HG02852 (cell line): ENCODE measurements at regions not wholly inside any gene's neighbourhood (a gene's known extent, or its start where the extent isn't known, plus 50 kb on each side); places are given as distances from the start of the nearest gene placed in this dataset.
"Not testable (repeated sequence)": the region's sequence is repeated elsewhere in the genome, so short reads cannot be mapped to it uniquely, and the experiment has no call there.

ENCODE experiments used
- ATAC-seq: cut with Tn5 transposase; IDR thresholded peaks from one replicate; pipeline ENCODE4 v1.9.1; 2021; ENCODE audit warnings: mild to moderate bottlenecking, moderate library complexity; ENCODE audit not compliant: unreplicated experiment

DNA sequence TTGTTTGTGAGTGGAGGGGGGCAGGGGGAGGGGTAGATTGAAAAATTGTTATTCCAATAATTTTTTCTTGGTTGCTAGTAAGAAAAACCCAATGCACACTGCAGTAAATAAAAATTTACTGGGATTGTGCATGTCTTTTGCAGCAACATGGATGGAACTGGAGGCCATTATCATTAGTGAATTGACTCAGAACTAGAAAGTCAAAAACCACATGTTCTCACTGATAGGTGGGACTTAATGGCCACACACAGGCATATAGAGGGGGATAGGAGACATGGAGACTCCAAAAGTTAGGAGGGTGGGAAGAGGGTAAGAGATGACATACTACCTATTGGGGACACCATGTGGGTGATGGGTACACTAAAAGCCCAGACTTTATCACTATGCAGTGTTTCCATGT is 67.2 kb downstream of the BUB3 start:
- no peak for ATAC-seq

GRCh38 chr10:123222832-123223231 is 68.6 kb downstream of the BUB3 start:
- no peak for ATAC-seq

GRCh38 chr10:123227706-123228105 is 73.5 kb downstream of the BUB3 start:
- ATAC-seq = no peak

- ATAC-seq = no peak
Observed at GRCh38 chr10:123229927-123230630, 75.9 kb downstream of the BUB3 start.

- ATAC-seq = not testable (repeated sequence)
Observed at GRCh38 chr10:123232879-123233278, 78.7 kb downstream of the BUB3 start.

- ATAC-seq = not testable (repeated sequence)
Observed at GRCh38 chr10:123235014-123235413, 80.8 kb downstream of the BUB3 start.

DNA sequence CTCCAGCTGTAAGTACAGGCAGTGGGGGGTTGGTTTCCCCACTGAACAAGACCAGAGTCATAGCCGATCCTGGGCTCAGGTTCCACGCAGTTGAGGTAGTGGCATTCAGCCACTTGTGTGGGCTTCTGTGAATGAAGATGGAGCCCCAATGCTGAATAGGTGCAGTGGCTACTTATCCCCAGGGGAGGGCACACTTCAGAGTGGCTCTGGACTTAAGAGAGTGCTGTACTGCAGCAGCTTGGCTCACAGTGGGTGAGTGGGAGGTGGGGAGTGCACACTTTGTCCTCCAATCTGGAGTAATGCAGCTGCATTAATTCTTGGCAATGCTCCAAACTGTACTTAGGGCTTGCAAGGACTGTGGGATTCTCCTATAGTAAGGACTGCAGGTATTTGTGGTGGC is 81.9 kb downstream of the BUB3 start:
- no peak for ATAC-seq

DNA sequence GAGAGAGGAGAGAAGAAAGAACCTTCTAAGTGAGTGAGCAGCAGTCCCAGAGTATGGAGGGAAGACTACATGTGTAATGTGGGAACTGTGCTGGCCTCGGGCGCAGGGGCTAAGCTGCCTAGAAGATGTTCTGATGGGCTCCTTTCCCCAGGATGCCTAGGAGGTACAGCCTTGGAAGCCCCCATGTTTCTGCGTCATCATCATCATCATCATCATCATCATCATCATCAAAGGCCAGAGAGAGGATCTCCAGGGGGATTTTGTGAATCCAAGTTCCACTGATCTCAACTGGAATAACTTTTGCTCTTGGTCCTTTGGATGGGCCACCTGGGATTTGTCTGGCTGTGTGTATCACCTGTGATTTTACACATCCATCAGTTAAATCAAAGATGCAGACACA is 86.0 kb downstream of the BUB3 start:
- ATAC-seq = no peak

GRCh38 chr10:123240776-123241175 is 86.6 kb downstream of the BUB3 start:
- no peak for ATAC-seq

GRCh38 chr10:123241391-123242141 is 87.4 kb downstream of the BUB3 start:
- peak; percentile 86 for ATAC-seq

DNA sequence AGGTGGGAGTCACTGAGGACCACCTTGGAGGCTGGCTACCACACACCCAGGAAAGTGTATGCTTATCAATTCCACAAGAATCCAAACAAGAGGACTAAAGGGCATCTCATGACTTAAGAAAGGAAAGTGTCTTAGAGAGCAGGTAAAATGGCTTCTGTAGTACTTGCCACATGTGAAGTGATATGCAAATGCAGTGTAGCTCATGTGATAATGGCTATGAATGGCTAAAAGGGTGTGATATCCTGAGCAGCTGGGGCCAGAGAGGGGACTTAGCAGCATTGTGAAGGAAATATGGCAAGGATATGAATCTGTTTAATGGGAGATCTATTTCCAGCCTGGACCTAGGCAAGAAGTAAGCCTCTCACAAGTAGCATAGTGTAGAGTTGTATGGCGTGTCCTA is 90.5 kb downstream of the BUB3 start:
- no peak for ATAC-seq

- ATAC-seq = no peak
Observed at GRCh38 chr10:123245264-123245663, 91.1 kb downstream of the BUB3 start.

- no peak for ATAC-seq
Observed at GRCh38 chr10:123249894-123250293, 95.7 kb downstream of the BUB3 start.

GRCh38 chr10:123250640-123251039 is 96.4 kb downstream of the BUB3 start:
- ATAC-seq = no peak

- ATAC-seq = no peak
Observed at GRCh38 chr10:123252779-123253178, 98.6 kb downstream of the BUB3 start.

DNA sequence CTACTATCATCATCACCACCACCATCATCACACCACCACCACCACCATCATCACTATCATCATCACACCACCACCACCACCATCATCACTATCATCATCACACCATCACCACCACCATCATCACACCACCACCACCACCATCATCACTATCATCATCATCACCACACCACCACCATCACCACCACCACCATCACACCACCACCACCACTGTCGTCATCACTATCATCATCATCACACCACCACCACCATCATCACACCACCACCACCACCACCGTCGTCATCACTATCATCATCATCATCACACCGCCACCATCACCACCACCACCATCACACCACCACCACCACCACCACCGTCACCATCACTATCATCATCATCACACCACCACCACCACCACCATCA is 100.1 kb downstream of the BUB3 start:
- not testable (repeated sequence) for ATAC-seq

- no peak for ATAC-seq
Observed at GRCh38 chr10:123257904-123258456, 103.8 kb downstream of the BUB3 start.

- no peak for ATAC-seq
Observed at GRCh38 chr10:123259081-123259480, 104.9 kb downstream of the BUB3 start.

GRCh38 chr10:123259791-123260190 is 105.6 kb downstream of the BUB3 start:
- ATAC-seq = no peak

GRCh38 chr10:123262456-123262855 is 108.3 kb downstream of the BUB3 start:
- no peak for ATAC-seq

DNA sequence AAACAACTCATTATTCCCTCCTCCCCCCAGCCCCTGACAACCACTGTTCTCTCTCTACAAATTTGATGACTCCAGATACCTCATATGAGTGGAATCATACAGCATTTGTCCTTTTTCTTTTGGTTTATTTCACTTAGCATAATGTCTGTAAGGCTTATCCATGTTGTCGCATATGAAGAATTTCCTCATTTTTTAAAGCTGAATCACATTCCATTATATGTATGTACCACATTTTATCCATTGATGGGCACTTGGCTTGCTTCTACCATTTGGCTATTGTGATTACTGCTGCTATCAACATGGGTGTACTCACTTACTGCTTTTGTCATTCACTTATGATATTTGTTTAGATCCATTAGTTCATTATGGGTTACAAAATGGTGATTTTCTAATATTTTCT is 112.8 kb downstream of the BUB3 start:
- ATAC-seq = no peak

DNA sequence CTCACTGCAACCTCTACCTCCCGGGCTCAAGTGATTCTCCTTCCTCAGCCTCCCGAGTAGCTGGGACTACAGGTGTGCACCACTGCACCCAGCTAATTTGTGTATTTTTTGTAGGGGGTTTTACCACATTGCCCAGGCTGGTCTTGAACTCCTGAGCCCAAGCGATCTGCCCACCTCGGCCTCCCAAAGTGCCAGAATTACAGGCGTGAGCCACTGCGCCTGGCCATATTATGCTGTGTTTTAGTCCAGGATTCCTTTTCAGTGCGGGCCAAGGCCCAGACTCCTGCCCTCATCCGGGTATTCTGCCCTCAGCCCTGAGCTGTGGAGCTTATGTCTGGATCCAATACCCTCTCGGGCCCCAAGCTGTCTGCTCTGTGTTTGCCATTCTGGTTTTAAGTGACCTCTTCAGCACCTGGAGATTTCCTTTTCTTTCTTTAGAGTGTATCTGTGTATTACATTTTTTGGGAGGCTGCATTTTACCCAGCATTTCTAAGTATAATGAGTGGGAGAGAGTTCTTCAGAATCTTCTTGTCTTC is 114.9 kb downstream of the BUB3 start:
- ATAC-seq = no peak
